HL-60 (cell line): ENCODE measurements at regions not wholly inside any gene's neighbourhood (a gene's known extent, or its start where the extent isn't known, plus 50 kb on each side); places are given as distances from the start of the nearest gene placed in this dataset.

Source experiments
- DNase-seq, 2 experiments: peaks; one replicate each; pipeline ENCODE4 v3.0.0-alpha.2; 2010 to 2020; ENCODE audit warnings: low read depth in 1 of 2, low spot score in 1 of 2
- H3K27ac ChIP-seq: fragments of 250-450 bp; sonication (Bioruptor Pico); replicated peaks from 2 replicates; pipeline ENCODE4 v1.5.1; 2020; ENCODE audit warnings: mild to moderate bottlenecking, moderate library complexity
- H3K27me3 ChIP-seq: fragments of 250-450 bp; sonication (Bioruptor Pico); 2 replicates; pipeline ENCODE4 v1.5.1; 2021; ENCODE audit warnings: mild to moderate bottlenecking, moderate library complexity; ENCODE audit not compliant: insufficient read depth, poor library complexity, severe bottlenecking
- H3K4me3 ChIP-seq: replicated peaks from 2 replicates; pipeline ENCODE4 v1.5.1; 2011; ENCODE audit warnings: mild to moderate bottlenecking, control low read depth, low read length; ENCODE audit not compliant: insufficient read depth
- CTCF ChIP-seq: IDR thresholded peaks from one replicate; pipeline ENCODE4 v1.5.1; 2011; ENCODE audit warnings: low read length, control low read depth, inconsistent platforms; ENCODE audit not compliant: insufficient read depth
- GABPA ChIP-seq: IDR thresholded peaks from 2 replicates; pipeline ENCODE4 v1.6.1; 2012; ENCODE audit warnings: low read depth
- POLR2AphosphoS5 ChIP-seq: IDR thresholded peaks from 2 replicates; pipeline ENCODE4 v1.6.1; 2012; ENCODE audit warnings: low read depth
- SPI1 ChIP-seq: IDR thresholded peaks from 2 replicates; pipeline ENCODE4 v1.6.1; 2012; ENCODE audit warnings: low read depth, mild to moderate bottlenecking, borderline replicate concordance
- TF ChIP-seq, protein P1 (sequence below): IDR thresholded peaks from 2 replicates; pipeline ENCODE4 v1.6.1; 2012; ENCODE audit warnings: low read depth; ENCODE audit not compliant: insufficient replicate concordance

- no peak overlapping the region for H3K4me3 ChIP-seq
- TF ChIP-seq GABPA: no peak
- TF ChIP-seq, protein P1, sequence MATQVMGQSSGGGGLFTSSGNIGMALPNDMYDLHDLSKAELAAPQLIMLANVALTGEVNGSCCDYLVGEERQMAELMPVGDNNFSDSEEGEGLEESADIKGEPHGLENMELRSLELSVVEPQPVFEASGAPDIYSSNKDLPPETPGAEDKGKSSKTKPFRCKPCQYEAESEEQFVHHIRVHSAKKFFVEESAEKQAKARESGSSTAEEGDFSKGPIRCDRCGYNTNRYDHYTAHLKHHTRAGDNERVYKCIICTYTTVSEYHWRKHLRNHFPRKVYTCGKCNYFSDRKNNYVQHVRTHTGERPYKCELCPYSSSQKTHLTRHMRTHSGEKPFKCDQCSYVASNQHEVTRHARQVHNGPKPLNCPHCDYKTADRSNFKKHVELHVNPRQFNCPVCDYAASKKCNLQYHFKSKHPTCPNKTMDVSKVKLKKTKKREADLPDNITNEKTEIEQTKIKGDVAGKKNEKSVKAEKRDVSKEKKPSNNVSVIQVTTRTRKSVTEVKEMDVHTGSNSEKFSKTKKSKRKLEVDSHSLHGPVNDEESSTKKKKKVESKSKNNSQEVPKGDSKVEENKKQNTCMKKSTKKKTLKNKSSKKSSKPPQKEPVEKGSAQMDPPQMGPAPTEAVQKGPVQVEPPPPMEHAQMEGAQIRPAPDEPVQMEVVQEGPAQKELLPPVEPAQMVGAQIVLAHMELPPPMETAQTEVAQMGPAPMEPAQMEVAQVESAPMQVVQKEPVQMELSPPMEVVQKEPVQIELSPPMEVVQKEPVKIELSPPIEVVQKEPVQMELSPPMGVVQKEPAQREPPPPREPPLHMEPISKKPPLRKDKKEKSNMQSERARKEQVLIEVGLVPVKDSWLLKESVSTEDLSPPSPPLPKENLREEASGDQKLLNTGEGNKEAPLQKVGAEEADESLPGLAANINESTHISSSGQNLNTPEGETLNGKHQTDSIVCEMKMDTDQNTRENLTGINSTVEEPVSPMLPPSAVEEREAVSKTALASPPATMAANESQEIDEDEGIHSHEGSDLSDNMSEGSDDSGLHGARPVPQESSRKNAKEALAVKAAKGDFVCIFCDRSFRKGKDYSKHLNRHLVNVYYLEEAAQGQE: no peak
- no peak for TF ChIP-seq SPI1
- TF ChIP-seq CTCF: no peak
- TF ChIP-seq POLR2AphosphoS5: no peak
- H3K27ac ChIP-seq: no peak overlapping the region
- no peaks in the 10 kb centered on the region for H3K27me3 ChIP-seq
- DNase-seq: no peak
Observed at GRCh38 chr4:189355590-189355989, 585.1 kb upstream of the FRG1 start.

DNA sequence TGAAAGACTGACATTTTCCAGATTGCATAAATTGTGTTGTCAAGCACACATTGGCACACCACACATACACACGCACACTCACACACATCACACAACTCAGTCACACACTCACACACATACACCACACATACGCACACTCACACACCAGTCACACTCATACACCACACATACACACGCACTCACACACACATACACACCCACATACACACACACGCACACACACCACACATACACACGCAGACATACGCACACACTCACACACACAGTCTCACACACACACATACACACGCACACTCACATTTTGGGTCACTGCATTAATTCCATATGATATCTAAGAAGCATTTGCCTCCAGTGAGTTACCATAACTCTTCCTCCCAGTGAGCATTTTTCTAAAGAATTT lies 578.3 kb upstream of the FRG1 start:
- H3K27ac ChIP-seq: no peak overlapping the region
- TF ChIP-seq POLR2AphosphoS5 (no peak), CTCF (no peak), GABPA (no peak)
- TF ChIP-seq, protein P1: no peak
- H3K4me3 ChIP-seq: no peak overlapping the region
- DNase-seq: no peak
- no peaks in the 10 kb centered on the region for H3K27me3 ChIP-seq

DNA sequence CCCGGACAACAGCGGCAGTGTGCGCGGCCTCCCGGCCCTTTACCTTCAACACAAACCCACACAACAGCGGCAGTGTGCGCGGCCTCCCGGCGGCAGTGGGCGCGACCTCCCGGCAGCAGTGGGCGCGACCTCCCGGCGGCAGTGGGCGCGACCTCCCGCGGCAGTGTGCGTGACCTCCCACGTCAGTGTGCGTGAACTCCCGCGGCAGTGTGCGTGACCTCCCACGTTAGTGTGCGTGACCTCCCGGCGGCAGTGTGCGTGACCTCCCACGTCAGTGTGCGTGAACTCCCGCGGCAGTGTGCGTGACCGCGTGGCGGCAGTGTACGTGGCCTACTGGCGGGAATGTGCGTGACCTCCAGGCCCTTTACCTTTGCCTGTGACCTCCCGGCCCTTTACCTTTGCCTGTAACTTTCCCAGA lies 576.6 kb upstream of the FRG1 start:
- TF ChIP-seq CTCF (no peak), POLR2AphosphoS5 (no peak), GABPA (no peak), SPI1 (no peak)
- TF ChIP-seq, protein P1: no peak
- no peak overlapping the region for H3K27ac ChIP-seq
- no peak for DNase-seq
- no peak overlapping the region for H3K4me3 ChIP-seq
- no peaks in the 10 kb centered on the region for H3K27me3 ChIP-seq
